ENCODE measurements at regions not wholly inside any gene's neighbourhood (a gene's known extent, or its start where the extent isn't known, plus 50 kb on each side); places are given as distances from the start of the nearest gene placed in this dataset.

DNA sequence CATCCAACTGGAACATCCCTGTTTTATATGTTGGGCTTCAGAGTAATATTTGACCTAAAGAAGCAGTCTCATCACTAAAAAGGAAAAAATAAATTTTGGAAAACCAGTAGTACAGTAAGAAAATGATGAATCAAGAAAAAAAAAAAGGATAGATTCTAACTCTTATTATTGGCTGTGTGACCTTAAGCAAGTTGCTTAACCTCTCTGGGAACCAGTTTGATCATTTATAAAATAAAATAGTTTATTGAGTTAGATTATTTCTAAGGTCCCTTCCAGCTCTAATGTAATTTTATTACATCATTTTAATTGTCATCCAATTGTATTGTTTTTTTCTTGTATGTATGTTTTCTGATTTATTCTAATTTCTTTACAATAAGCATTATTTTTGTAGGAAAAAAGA lies 127.0 kb downstream of the PRELID2 start:
- DNase-seq = no peak

DNA sequence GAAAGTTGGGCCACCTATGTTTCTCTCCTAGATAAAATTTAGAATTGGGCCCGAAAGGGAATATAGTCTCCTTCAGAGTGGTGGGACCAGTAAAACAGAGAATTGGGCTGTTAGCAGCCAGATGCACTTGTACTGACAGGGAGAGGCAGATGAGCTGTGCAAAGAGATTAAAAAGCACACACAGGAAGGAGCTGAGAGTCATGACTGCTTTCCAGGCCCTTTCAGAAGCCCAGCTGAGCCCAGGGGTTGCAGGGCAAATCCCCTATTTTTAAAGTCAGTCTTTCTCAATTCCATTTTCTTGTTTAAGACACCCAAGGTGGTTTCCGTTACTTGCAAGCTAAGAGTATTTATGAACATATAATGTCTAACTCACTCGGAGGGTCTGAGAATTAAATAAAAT lies 130.4 kb downstream of the PRELID2 start:
- DNase-seq = no peak

- no peak for DNase-seq
Measured at GRCh38 chr5:145703856-145704255, 131.3 kb downstream of the PRELID2 start.

DNA sequence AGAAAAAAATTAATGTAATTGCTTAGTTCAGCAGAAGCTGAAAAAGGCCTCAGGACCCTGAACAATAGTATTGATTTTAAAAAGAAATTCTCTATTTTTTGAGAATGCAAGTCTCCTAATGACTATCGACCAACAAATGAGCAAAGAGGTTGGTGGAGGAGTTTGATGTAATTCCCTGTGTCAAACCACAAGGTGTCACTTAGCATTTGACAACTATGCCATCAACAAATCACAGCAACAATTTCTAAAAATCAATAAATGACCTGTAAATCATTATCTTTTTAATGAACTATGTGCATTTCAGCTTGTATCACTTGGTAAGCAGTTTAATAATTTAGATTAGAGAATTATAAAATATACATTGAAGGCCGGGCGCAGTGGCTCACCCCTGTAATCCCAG lies 133.7 kb downstream of the PRELID2 start:
- DNase-seq = no peak

DNA sequence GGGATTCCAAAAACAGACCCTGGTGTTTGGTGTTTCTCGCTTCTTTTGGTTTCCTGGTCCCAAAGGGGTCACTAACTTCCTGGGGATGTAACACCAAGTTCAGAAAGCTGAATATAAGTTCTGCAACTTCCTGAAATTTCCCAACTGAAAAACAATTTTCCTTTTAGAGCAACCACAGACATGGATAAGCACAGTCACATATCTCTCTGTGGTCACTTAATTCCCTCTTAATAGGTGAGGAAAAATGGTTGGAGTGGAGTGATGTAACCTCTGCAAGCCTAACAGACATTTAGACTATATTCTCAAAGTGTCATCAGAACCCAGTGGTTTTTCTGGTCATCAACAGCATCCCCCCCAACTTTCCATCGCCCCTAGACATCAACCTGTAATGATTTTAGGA lies 135.3 kb downstream of the PRELID2 start:
- no peak for DNase-seq

DNA sequence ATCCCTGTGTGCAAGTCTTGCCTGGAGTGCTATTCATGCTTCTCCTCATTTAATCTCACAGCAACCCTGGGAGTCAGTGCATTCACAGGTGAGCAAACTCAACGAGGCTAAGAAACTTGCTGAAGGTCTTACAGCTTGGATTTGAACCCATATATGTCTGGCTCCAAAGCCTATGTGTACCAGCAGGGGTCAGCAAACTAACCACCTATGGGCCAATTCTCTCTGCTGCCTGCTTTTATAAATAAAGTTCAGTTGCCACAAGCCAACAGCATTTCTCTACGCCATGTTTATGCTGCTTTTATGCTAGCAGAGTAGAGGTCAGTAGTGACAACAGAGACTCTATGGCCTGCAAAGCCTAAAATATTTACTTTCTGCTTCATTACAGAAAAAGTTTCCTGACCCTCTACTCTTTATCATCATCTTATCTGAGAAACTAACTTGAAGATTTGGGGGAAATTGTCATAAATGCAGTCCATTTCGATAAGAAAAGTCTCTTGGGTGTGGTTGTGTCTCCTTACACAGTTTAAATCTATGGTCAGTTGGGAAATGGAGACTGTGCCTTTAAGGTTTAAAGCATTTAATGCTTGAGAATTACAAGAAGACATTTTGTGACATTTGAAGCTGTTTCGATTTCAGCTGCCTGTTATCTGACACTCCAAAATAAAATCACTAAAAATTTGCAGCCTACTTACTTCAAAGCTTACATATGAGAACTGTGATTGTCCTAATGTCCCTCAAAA lies 137.7 kb downstream of the PRELID2 start:
- no peak for DNase-seq

GRCh38 chr5:145689235-145689634 lies 145.9 kb downstream of the PRELID2 start:
- no peak for DNase-seq

DNA sequence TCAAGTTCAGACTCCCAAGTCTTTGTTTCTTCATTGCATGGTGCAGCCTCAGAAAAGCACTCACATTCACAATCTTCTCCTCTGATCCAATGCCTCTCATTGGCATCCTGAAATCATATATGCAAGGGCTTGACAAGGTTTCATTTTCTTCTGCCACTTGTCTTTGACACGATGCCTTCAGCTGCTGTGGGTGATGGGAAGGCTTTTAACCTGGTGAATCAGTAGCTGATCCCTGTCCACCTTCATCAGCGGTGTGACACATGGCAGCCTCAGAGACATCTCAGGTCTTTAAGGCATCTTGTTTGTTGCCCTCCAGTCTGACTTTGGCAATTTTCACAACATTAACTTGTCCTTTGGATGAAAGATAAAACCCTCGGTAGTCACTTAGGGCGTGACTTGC lies 147.2 kb downstream of the PRELID2 start:
- DNase-seq = no peak

- no peak for DNase-seq
Measured at GRCh38 chr5:145685417-145685816, 149.7 kb downstream of the PRELID2 start.

- no peak for DNase-seq
Measured at GRCh38 chr5:145683431-145683830, 151.7 kb downstream of the PRELID2 start.

GRCh38 chr5:145682197-145682899 lies 152.8 kb downstream of the PRELID2 start:
- DNase-seq = no peak

DNA sequence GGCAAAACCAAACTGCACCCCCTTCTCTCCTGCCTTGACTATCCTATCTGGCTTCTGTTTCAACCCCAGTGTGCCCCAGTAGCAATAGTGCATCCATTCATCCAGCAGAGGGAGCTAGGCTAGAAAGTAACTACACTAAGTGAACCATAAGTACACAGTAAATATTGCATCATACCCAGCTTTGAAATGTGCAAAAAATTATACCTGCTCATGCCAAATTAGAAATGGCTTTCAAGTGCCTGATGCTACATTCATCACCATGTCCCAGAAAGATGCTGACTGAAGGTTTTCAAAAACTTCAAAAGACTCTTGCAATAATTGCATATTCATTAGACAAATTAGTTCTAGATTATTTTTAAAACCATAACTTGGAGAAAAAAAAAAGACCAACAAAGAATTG lies 153.5 kb downstream of the PRELID2 start:
- peak; percentile 68 for DNase-seq

DNA sequence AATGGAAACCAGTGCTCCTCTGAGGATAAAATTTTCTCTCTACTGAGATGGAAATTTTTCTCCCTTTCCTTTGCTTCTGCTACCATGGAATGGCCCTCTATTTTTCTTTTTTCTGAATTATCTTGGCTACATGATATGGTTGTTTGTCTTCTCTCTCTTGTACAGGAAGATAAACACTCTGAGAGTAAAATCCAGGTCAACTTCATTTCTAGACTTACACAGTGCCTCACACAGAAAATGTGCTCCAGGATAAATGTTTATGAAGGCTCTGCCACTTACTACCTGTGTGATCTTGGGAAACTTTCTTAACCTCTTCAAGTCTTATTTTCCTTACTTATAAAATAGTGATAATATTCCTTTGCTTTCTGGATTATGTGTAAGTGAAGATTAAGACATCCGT lies 153.9 kb downstream of the PRELID2 start:
- DNase-seq = no peak

DNA sequence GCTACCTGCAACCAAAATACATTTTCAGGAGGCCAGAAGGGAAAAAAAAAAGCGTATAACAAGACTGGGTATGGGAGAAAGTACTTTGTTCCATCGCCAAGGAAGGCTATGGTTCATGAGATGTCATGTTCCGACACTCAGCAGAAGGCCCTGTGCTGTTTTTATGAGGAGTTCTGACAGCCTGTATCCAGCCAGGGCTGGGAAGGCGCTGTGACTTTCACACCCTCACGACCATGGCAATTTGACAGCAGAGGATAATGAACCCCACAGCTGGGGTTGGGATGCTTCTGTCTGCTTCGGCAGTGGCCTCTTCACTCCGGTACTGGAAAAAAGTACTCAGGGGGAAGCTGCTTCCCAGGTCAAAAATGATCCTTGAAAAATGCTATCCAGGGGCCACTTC lies 154.4 kb downstream of the PRELID2 start:
- no peak for DNase-seq

DNA sequence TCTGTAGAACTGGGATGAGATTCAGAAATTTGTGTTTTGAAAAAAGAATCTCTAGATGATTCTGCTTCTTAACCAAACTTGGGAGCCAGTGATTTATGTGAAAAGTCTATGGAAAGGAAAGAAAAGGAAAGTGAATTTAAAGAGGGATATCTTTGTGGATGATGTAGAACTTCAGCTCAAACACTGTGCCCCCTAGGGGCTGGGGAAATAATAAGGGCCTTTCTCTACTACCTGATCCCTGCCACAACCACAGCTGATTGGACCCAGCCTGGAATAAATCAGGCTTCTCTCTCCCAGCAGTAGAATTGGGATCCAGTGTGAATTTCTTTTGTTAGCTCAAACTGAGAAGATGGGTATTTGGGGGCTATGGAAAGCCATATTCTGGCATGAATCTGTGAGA lies 155.0 kb downstream of the PRELID2 start:
- DNase-seq = no peak

GRCh38 chr5:145678255-145678654 lies 156.9 kb downstream of the PRELID2 start:
- DNase-seq = no peak

- DNase-seq = no peak
Measured at GRCh38 chr5:145673786-145674185, 161.4 kb downstream of the PRELID2 start.

GRCh38 chr5:145668714-145669113 lies 166.4 kb downstream of the PRELID2 start:
- no peak for DNase-seq

DNA sequence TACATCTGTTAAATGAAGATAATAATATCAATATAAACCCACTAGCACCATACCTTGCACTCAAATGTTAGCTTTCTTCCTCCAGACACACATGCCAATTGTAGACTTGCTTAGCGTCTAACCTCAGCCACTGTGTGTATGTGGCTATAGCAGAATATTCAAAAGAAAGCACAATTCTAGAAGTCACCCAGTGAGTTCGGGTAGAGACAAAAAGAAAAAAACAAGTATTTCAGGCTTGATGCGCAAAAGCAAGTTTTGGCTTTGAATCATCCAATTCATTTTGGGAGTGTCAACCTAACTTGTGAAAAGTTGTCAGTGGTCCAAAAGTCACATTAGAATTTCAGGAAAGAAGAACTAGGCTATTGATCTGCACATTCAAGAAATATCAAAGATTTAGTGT lies 167.4 kb downstream of the PRELID2 start:
- DNase-seq = no peak

DNA sequence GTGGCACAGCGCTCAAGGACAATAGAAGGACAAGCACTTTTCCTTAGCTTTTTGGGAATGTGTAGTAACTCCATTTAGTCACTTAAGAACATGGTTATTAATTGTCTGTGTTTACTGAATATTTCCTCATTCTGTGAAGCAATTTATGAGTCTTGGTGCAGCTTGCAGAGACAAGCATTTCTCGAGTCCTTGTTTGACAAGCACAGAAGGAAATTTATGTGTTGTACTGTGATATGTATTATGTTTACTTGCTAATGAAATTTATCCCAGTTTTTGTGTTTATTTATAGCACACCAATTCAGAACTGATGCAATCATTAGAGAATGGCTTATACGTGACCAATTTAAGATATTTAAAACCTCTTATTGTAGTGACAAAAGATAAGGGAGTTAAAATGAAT lies 168.6 kb downstream of the PRELID2 start:
- no peak for DNase-seq

DNA sequence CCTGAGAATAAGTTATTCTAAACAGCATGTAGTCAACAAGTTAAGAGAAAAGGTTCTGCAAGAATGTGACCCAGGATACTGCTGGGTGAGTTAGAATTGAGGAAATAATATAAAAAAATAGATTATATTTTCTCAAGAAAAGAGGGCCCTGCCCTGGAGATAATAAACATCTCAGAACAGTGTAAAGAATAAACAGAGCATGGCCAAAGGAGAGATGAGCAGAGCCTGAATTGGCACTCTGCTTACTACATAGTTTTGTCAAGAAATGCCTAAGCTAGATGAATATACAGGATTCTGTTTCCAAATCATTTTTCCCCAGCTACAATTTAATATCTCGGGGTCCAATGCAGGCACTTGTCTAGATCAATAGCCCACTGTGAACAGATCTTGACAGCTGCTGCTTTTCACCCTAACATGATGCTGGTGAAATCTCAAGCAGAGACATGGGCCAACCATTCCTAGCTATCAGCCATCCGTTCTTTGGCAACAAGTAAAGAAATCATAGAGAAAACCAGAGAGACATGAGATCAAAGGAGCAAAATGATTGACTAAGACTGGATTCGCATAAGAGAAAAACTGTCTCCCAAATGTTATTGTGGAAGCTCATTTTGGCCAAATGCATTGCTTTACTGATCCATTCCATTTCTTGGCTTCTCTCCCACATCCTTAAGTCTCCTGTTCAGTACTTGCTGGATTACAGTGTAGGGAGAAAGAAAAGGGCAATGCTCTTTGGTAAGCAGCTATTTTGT lies 173.2 kb downstream of the PRELID2 start:
- no peak for DNase-seq

GRCh38 chr5:145660897-145661640 lies 174.1 kb downstream of the PRELID2 start:
- DNase-seq = no peak

DNA sequence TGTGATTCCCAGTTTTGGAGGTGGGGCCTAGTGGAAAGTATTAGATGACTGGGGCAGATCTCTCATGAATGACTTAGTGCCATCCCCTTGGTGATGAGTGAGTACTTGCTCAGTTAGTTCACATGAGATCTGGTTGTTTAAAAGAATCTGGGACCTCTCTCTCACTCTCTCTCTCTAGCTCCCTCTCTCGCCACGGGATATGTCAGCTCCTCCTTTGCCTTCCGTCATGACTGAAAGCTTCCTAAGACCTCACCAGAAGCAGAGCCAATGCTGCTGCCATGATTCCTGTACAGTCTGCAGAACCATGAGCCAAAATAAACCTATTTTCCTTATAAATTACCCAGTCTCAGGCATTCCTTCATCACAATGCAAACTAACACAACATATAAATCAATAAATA lies 176.7 kb downstream of the PRELID2 start:
- no peak for DNase-seq

All from NCI-H748 treated with DMSO at 0.1 percent for 48 hours (cell line).